ENCODE measurements at regions not wholly inside any gene's neighbourhood (a gene's known extent, or its start where the extent isn't known, plus 50 kb on each side); places are given as distances from the start of the nearest gene placed in this dataset.
"Not testable (repeated sequence)": the region's sequence is repeated elsewhere in the genome, so short reads cannot be mapped to it uniquely, and the experiment has no call there.

DNA sequence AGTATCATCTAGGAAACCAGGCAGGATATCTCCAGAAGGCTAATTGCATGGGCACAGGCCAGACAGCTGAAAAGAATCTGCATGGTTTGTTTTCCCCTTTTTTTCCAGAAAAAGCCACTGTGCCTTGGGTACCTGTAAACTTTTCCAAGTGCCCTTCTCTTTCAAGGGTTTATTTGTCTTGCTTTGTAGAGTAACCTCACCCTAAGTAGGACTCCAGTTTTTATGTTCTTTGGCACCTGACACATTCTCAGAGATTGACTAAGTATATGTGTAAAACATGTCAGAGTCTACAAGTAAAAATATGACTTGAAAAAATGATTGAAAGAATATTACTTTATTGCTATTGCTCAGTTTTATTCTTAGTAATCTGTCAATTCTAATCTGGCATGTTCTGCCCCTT lies 70.7 kb upstream of the TEX13C start:
- TF ChIP-seq, protein P1, sequence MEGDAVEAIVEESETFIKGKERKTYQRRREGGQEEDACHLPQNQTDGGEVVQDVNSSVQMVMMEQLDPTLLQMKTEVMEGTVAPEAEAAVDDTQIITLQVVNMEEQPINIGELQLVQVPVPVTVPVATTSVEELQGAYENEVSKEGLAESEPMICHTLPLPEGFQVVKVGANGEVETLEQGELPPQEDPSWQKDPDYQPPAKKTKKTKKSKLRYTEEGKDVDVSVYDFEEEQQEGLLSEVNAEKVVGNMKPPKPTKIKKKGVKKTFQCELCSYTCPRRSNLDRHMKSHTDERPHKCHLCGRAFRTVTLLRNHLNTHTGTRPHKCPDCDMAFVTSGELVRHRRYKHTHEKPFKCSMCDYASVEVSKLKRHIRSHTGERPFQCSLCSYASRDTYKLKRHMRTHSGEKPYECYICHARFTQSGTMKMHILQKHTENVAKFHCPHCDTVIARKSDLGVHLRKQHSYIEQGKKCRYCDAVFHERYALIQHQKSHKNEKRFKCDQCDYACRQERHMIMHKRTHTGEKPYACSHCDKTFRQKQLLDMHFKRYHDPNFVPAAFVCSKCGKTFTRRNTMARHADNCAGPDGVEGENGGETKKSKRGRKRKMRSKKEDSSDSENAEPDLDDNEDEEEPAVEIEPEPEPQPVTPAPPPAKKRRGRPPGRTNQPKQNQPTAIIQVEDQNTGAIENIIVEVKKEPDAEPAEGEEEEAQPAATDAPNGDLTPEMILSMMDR (IDR thresholded peaks at IDR 0.05) = no peak
- TF ChIP-seq POLR2AphosphoS5 (IDR thresholded peaks at IDR 0.05) (no peak), EP300 (IDR thresholded peaks at IDR 0.05) (no peak), POLR2A (IDR thresholded peaks at IDR 0.05) (no peak)
- H3K4me3 ChIP-seq = no peak overlapping the region
- no peaks in the 10 kb centered on the region for H3K9me3 ChIP-seq
- intact Hi-C loops (cut with DNase I; ENCODE audit: low total_unique reads) = no loop called here
- H3K4me1 ChIP-seq = no peaks in the 10 kb centered on the region
- no peaks in the 10 kb centered on the region for H3K27me3 ChIP-seq
- H3K27ac ChIP-seq = no peak overlapping the region
- DNase-seq = no peak
- H3K36me3 ChIP-seq = no peaks in the 10 kb centered on the region

DNA sequence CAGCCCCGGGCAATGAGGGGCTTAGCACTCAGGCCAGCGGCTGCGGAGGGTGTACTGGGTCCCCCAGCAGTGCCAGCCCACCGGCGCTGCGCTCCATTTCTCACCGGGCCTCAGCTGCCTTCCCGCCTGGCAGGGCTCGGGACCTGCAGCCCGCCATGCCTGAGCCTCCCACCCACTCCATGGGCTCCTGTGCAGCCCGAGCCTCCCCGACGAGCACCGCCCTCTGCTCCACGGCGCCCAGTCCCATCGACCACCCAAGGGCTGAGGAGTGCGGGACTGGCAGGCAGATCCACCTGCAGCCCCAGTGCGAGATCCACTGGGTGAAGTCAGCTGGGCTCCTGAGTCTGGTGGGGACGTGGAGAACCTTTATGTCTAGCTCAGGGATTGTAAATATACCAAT lies 63.9 kb upstream of the TEX13C start:
- H3K4me3 ChIP-seq; H3K4me1 ChIP-seq; intact Hi-C loops (cut with DNase I; ENCODE audit: low total_unique reads); H3K9me3 ChIP-seq; DNase-seq; H3K27me3 ChIP-seq; H3K36me3 ChIP-seq; H3K27ac ChIP-seq: not testable (repeated sequence)
- WGBS, 5 donors = 91 to 97% (median 95%) methylated on average over 10 to 19 of the region's 20 CpGs; no CpG with 5 or more reads in 1 of the 5 donors

DNA sequence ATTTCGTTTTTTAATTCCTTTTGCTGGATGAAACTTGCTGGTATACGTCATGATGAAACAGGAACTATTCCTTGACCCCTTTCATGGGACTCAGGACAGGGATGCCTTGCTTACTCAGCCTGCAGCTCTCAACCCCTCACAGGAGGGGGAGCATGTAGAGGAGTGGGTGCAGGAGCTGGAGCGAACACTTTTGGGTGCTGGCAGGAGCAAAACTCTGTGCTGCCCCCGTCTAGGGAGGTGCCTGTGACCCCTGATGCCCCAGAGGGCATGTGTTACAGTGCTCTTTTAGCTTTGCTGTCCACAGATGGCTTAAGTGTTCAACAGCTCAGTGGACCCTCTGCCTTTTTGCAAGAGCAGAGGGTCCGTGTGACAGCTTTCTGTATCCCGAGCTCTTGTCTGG lies 56.8 kb upstream of the TEX13C start:
- peaks cover 0 to 23% (median 5%) of the 10 kb centered on the region in 4 donors for H3K9me3 ChIP-seq
- H3K36me3 ChIP-seq = no peaks in the 10 kb centered on the region

DNA sequence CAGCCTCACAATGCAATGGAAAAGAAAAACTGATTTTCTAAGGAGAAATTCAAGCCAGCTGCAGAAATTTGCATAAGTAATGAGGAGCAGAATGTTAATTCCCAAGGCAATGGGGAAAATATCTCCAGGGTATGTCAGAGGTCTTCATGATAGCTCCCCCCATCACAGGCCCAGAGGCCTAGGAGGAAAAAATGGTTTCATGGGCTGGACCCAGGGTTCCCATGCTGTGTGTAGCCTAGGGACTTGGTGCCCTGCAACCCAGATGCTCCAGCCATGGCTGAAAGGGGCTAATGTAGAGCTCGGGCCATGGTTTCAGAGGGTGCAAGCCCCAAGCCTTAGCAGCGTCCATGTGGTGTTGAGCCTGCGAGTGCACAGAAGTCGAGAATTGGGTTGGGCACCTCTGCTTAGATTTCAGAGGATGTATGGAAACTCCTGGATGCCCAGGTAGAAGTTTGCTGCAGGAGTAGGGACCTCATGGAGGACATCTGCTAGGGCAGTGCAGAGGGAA lies 53.5 kb upstream of the TEX13C start:
- no peaks in the 10 kb centered on the region for H3K36me3 ChIP-seq
- intact Hi-C loops (cut with DNase I; ENCODE audit: low total_unique reads) = no loop called here
- TF ChIP-seq POLR2A (IDR thresholded peaks at IDR 0.05) = no peak
- no peak for TF ChIP-seq EP300 (IDR thresholded peaks at IDR 0.05)
- no peak for TF ChIP-seq POLR2AphosphoS5 (IDR thresholded peaks at IDR 0.05)
- TF ChIP-seq, protein P1 (IDR thresholded peaks at IDR 0.05) = no peak

More for the DNA sequence above, 56.8 kb upstream of the TEX13C start:
- 61 to 83% (median 71%) methylated on average over 4 to 6 of the region's 6 CpGs for WGBS, 5 donors
- no peaks in the 10 kb centered on the region for H3K4me1 ChIP-seq
- H3K27me3 ChIP-seq = no peaks in the 10 kb centered on the region
- intact Hi-C loops (cut with DNase I; ENCODE audit: low total_unique reads) = no loop called here
- DNase-seq = no peak
- H3K4me3 ChIP-seq = no peak overlapping the region
- no peak overlapping the region for H3K27ac ChIP-seq
- TF ChIP-seq EP300 (IDR thresholded peaks at IDR 0.05) (no peak), POLR2AphosphoS5 (IDR thresholded peaks at IDR 0.05) (no peak), POLR2A (IDR thresholded peaks at IDR 0.05) (no peak)
- TF ChIP-seq, protein P1 (IDR thresholded peaks at IDR 0.05) = no peak

More for the DNA sequence above, 53.5 kb upstream of the TEX13C start:
- peaks cover 0 to 23% (median 5%) of the 10 kb centered on the region in 4 donors for H3K9me3 ChIP-seq
- 69 to 94% (median 86%) methylated on average over 4 of the region's 4 CpGs for WGBS, 5 donors
- H3K27ac ChIP-seq = no peak overlapping the region
- no peak overlapping the region for H3K4me3 ChIP-seq
- H3K27me3 ChIP-seq = no peaks in the 10 kb centered on the region
- DNase-seq = no peak
- no peaks in the 10 kb centered on the region for H3K4me1 ChIP-seq

All from stomach (tissue), 8 donors.